Kidney epithelial cell (primary cell): ENCODE measurements at regions not wholly inside any gene's neighbourhood (a gene's known extent, or its start where the extent isn't known, plus 50 kb on each side); places are given as distances from the start of the nearest gene placed in this dataset.
A peak's percentile ranks its signal among the peaks of the same experiment; 100 is the strongest.

ENCODE experiments used
- DNase-seq: peaks from one replicate; pipeline ENCODE4 v3.0.0-alpha.2; 2010; ENCODE audit warnings: low read depth
- H3K27me3 ChIP-seq: 2 replicates; pipeline ENCODE4 v1.6.0; 2011; ENCODE audit warnings: low read length; ENCODE audit not compliant: control insufficient read depth, insufficient read depth
- H3K36me3 ChIP-seq: 2 replicates; pipeline ENCODE4 v1.5.1; 2011; ENCODE audit warnings: low read length; ENCODE audit not compliant: control insufficient read depth, insufficient read depth
- H3K4me3 ChIP-seq: 2 replicates; pipeline ENCODE4 v1.5.1; 2011; ENCODE audit warnings: low read depth, mild to moderate bottlenecking, control low read depth, low read length
- CTCF ChIP-seq: IDR thresholded peaks from 2 replicates; pipeline ENCODE4 v1.5.1; 2011; ENCODE audit warnings: mild to moderate bottlenecking, moderate library complexity, low read length, control low read depth, inconsistent platforms; ENCODE audit not compliant: insufficient read depth, poor library complexity, severe bottlenecking

GRCh38 chr10:23675585-23675984 is 236.7 kb downstream of the OTUD1 start:
- no peak for TF ChIP-seq CTCF
- Histone ChIP-seq H3K36me3 (no peaks in the 10 kb centered on the region), H3K27me3 (no peaks in the 10 kb centered on the region), H3K4me3 (no peak overlapping the region)
- no peak for DNase-seq

GRCh38 chr10:23676296-23676695 is 237.4 kb downstream of the OTUD1 start:
- TF ChIP-seq CTCF, result no peak
- H3K27me3 ChIP-seq, result no peaks in the 10 kb centered on the region
- H3K4me3 ChIP-seq, result no peak overlapping the region
- H3K36me3 ChIP-seq, result no peaks in the 10 kb centered on the region
- no peak for DNase-seq

- Histone ChIP-seq H3K27me3 (peaks cover 4% of the 10 kb centered on the region), H3K36me3 (no peaks in the 10 kb centered on the region), H3K4me3 (no peak overlapping the region)
- no peak for DNase-seq
- peak; percentile 2 for TF ChIP-seq CTCF
Observed at GRCh38 chr10:23686722-23687121, 247.8 kb downstream of the OTUD1 start.

GRCh38 chr10:23692736-23693135 is 253.9 kb downstream of the OTUD1 start:
- no peak for DNase-seq
- Histone ChIP-seq H3K27me3 (peaks cover 43% of the 10 kb centered on the region), H3K4me3 (no peak overlapping the region), H3K36me3 (no peaks in the 10 kb centered on the region)
- no peak for TF ChIP-seq CTCF

DNA sequence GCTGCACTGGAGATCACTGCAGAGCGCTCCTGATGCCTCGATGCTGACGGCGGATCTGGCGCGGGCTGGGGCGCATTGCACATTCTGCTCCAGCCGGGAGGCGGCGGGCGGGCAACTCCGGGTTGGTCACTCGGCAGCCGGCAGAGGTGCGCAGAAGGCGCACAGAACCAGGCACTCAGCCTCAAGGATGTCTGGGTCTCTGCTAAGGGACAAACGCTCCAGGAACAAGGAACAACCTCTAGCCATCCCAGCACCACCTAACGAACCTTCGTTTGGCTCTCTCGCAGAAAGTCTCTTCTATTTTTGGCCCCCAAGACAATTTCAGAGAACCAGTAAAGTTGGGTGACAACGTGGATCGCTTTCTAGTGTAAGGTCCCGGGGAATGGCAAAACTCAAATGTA is 254.6 kb downstream of the OTUD1 start:
- Histone ChIP-seq H3K36me3 (no peaks in the 10 kb centered on the region), H3K27me3 (peaks cover 43% of the 10 kb centered on the region), H3K4me3 (no peak overlapping the region)
- peak; percentile 13 for TF ChIP-seq CTCF
- DNase-seq, result no peak

- Histone ChIP-seq H3K4me3 (no peak overlapping the region), H3K27me3 (peaks cover 45% of the 10 kb centered on the region), H3K36me3 (no peaks in the 10 kb centered on the region)
- no peak for TF ChIP-seq CTCF
- DNase-seq, result no peak
Observed at GRCh38 chr10:23693925-23694324, 255.1 kb downstream of the OTUD1 start.
